ENCODE measurements at regions not wholly inside any gene's neighbourhood (a gene's known extent, or its start where the extent isn't known, plus 50 kb on each side); places are given as distances from the start of the nearest gene placed in this dataset.
"Not testable (repeated sequence)": the region's sequence is repeated elsewhere in the genome, so short reads cannot be mapped to it uniquely, and the experiment has no call there.

DNA sequence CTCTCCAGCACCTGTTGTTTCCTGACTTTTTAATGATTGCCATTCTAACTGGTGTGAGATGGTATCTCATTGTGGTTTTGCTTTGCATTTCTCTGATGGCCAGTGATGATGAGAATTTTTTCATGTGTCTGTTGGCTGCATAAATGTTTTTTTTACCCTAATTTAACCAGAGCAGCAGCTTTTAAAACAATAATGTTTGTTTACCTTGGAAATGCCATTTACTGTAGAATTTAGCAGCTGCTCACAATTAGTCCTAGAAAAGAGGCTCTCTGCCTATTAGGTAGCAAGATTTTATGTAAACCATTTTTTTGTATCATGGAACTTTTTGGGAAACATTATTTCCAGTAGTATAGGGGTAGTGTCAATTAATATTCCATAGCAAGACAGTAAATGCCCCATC lies 761.4 kb downstream of the ZNF385D start:
- not testable (repeated sequence) for TF ChIP-seq CTCF (conservative IDR thresholded peaks at IDR 0.05; ENCODE audit: low read depth in 2 of 2); EZH2 (IDR thresholded peaks at IDR 0.05; ENCODE audit: low read depth, unreplicated experiment)
